Fibroblast of villous mesenchyme (primary cell): ENCODE measurements at regions not wholly inside any gene's neighbourhood (a gene's known extent, or its start where the extent isn't known, plus 50 kb on each side); places are given as distances from the start of the nearest gene placed in this dataset.

ENCODE experiments used
- DNase-seq: peaks from one replicate; pipeline ENCODE4 v3.0.0-alpha.2; 2010; ENCODE audit warnings: low read depth
- H3K4me3 ChIP-seq: 2 replicates; pipeline ENCODE4 v1.5.1; 2011; ENCODE audit warnings: low read depth, mild to moderate bottlenecking, low read length
- CTCF ChIP-seq: IDR thresholded peaks from 2 replicates; pipeline ENCODE4 v1.5.1; 2012; ENCODE audit warnings: low read depth, mild to moderate bottlenecking, low read length; ENCODE audit not compliant: insufficient read depth

- TF ChIP-seq CTCF = no peak
- DNase-seq = no peak
- H3K4me3 ChIP-seq = no peak overlapping the region
These were observed 100.7 kb upstream of the RASGEF1B start for GRCh38 chr4:81572402-81572801.

- TF ChIP-seq CTCF = no peak
- no peak for DNase-seq
- H3K4me3 ChIP-seq = no peak overlapping the region
These were observed 99.4 kb upstream of the RASGEF1B start for GRCh38 chr4:81571105-81571504.

- H3K4me3 ChIP-seq = no peak overlapping the region
- no peak for TF ChIP-seq CTCF
- DNase-seq = no peak
These were observed 94.5 kb upstream of the RASGEF1B start for GRCh38 chr4:81566161-81566591.

- H3K4me3 ChIP-seq = no peak overlapping the region
- DNase-seq = peak; percentile 12
- TF ChIP-seq CTCF = no peak
These were observed 93.6 kb upstream of the RASGEF1B start for GRCh38 chr4:81565142-81565870.

GRCh38 chr4:81564025-81564424 lies 92.3 kb upstream of the RASGEF1B start:
- DNase-seq = no peak
- H3K4me3 ChIP-seq = no peak overlapping the region
- no peak for TF ChIP-seq CTCF

GRCh38 chr4:81562093-81562492 lies 90.4 kb upstream of the RASGEF1B start:
- DNase-seq = no peak
- no peak overlapping the region for H3K4me3 ChIP-seq
- TF ChIP-seq CTCF = no peak

- DNase-seq = no peak
- H3K4me3 ChIP-seq = no peak overlapping the region
- TF ChIP-seq CTCF = no peak
These were observed 85.6 kb upstream of the RASGEF1B start for GRCh38 chr4:81557306-81557705.
